ENCODE measurements at regions not wholly inside any gene's neighbourhood (a gene's known extent, or its start where the extent isn't known, plus 50 kb on each side); places are given as distances from the start of the nearest gene placed in this dataset.

DNA sequence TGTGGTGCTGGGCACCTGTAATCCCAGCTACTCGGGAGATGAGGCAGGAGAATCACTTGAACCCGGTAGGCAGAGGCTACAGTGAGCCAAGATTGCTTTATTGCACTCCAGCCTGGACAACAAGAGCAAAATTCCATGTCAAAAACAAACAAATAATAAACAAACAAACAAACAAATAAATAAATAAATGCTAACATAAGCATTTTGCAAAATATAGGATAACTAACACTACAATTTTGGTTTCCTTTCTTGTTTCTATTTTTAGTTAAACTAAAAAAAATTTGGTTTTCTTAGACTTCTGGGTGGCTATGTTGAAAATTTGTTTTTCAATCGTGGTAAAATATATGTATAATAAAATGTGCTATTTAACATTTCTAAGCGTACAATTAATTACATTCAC is 115.0 kb upstream of the ZNF516 start:
- no peaks in the 10 kb centered on the region for H3K79me2 ChIP-seq (ENCODE audit: control insufficient read depth, insufficient read depth, low read length)
- H3K9me3 ChIP-seq (ENCODE audit: control insufficient read depth, insufficient read depth, low read depth, low read length): no peaks in the 10 kb centered on the region
- H3K27ac ChIP-seq (ENCODE audit: insufficient read depth, low read length): no peak overlapping the region
- no peaks in the 10 kb centered on the region for H3K27me3 ChIP-seq (ENCODE audit: control insufficient read depth, insufficient read depth, low read length)
- no peak overlapping the region for H3K9ac ChIP-seq (ENCODE audit: insufficient read depth, low read length)
- no peak for DNase-seq (ENCODE audit: low read depth in 2 of 2)
- H3K4me3 ChIP-seq (replicated peaks in 1 of 4; ENCODE audit: control extremely low read depth in 1 of 4, insufficient read depth in 1 of 4, low read depth in 3 of 4, low read length in 4 of 4): no peak overlapping the region
- no peaks in the 10 kb centered on the region for H3K36me3 ChIP-seq (ENCODE audit: control insufficient read depth, insufficient read depth, low read length)
- no peaks in the 10 kb centered on the region for H3K4me1 ChIP-seq (ENCODE audit: control insufficient read depth, extremely low read depth, insufficient read depth, low read length)
- no peak overlapping the region for H2AFZ ChIP-seq (ENCODE audit: low read length)
- H4K20me1 ChIP-seq (ENCODE audit: control insufficient read depth, extremely low read depth, insufficient read depth, low read length): no peaks in the 10 kb centered on the region
- TF ChIP-seq EZH2 (IDR thresholded peaks at IDR 0.05; ENCODE audit: low read length, missing control alignments): no peak
- TF ChIP-seq, protein P1, sequence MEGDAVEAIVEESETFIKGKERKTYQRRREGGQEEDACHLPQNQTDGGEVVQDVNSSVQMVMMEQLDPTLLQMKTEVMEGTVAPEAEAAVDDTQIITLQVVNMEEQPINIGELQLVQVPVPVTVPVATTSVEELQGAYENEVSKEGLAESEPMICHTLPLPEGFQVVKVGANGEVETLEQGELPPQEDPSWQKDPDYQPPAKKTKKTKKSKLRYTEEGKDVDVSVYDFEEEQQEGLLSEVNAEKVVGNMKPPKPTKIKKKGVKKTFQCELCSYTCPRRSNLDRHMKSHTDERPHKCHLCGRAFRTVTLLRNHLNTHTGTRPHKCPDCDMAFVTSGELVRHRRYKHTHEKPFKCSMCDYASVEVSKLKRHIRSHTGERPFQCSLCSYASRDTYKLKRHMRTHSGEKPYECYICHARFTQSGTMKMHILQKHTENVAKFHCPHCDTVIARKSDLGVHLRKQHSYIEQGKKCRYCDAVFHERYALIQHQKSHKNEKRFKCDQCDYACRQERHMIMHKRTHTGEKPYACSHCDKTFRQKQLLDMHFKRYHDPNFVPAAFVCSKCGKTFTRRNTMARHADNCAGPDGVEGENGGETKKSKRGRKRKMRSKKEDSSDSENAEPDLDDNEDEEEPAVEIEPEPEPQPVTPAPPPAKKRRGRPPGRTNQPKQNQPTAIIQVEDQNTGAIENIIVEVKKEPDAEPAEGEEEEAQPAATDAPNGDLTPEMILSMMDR (conservative IDR thresholded peaks at IDR 0.05 in 1 of 2, IDR thresholded peaks at IDR 0.05 in 1 of 2; ENCODE audit: low read depth in 1 of 2, low read length in 2 of 2): no peak
- no peak overlapping the region for H3K4me2 ChIP-seq (ENCODE audit: extremely low read depth, insufficient read depth, low read length)

GRCh38 chr18:76605341-76605929 is 110.4 kb upstream of the ZNF516 start:
- no peak overlapping the region for H3K4me2 ChIP-seq (ENCODE audit: extremely low read depth, insufficient read depth, low read length)
- H3K9me3 ChIP-seq (ENCODE audit: control insufficient read depth, insufficient read depth, low read depth, low read length): no peaks in the 10 kb centered on the region
- no peaks in the 10 kb centered on the region for H3K27me3 ChIP-seq (ENCODE audit: control insufficient read depth, insufficient read depth, low read length)
- H3K36me3 ChIP-seq (ENCODE audit: control insufficient read depth, insufficient read depth, low read length): no peaks in the 10 kb centered on the region
- H2AFZ ChIP-seq (ENCODE audit: low read length): no peak overlapping the region
- H3K79me2 ChIP-seq (ENCODE audit: control insufficient read depth, insufficient read depth, low read length): no peaks in the 10 kb centered on the region
- no peak for TF ChIP-seq EZH2 (IDR thresholded peaks at IDR 0.05; ENCODE audit: low read length, missing control alignments)
- TF ChIP-seq, protein P1 (conservative IDR thresholded peaks at IDR 0.05 in 1 of 2, IDR thresholded peaks at IDR 0.05 in 1 of 2; ENCODE audit: low read depth in 1 of 2, low read length in 2 of 2): no peak
- no peaks in the 10 kb centered on the region for H4K20me1 ChIP-seq (ENCODE audit: control insufficient read depth, extremely low read depth, insufficient read depth, low read length)
- no peak overlapping the region for H3K27ac ChIP-seq (ENCODE audit: insufficient read depth, low read length)
- no peak for DNase-seq (ENCODE audit: low read depth in 2 of 2)
- H3K4me1 ChIP-seq (ENCODE audit: control insufficient read depth, extremely low read depth, insufficient read depth, low read length): no peaks in the 10 kb centered on the region
- H3K4me3 ChIP-seq (replicated peaks in 1 of 4; ENCODE audit: control extremely low read depth in 1 of 4, insufficient read depth in 1 of 4, low read depth in 3 of 4, low read length in 4 of 4): no peak overlapping the region
- no peak overlapping the region for H3K9ac ChIP-seq (ENCODE audit: insufficient read depth, low read length)

DNA sequence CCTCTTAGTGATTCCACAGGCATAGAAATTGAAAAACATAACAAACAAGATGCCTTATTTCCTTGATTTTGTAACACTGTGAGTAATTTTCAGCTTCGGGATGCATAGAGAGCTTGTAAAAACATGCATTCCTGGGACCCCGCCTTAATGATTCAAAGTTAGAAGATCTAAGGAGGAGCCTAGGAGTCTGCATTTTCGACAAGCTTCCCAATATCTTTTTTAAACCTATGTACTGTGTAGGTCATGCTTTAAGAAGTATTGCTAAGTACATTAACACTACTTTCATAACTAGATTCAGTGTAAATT is 109.8 kb upstream of the ZNF516 start:
- no peak overlapping the region for H3K4me3 ChIP-seq (replicated peaks in 1 of 4; ENCODE audit: control extremely low read depth in 1 of 4, insufficient read depth in 1 of 4, low read depth in 3 of 4, low read length in 4 of 4)
- H3K4me2 ChIP-seq (ENCODE audit: extremely low read depth, insufficient read depth, low read length): no peak overlapping the region
- H3K4me1 ChIP-seq (ENCODE audit: control insufficient read depth, extremely low read depth, insufficient read depth, low read length): no peaks in the 10 kb centered on the region
- H4K20me1 ChIP-seq (ENCODE audit: control insufficient read depth, extremely low read depth, insufficient read depth, low read length): no peaks in the 10 kb centered on the region
- H3K27me3 ChIP-seq (ENCODE audit: control insufficient read depth, insufficient read depth, low read length): no peaks in the 10 kb centered on the region
- no peaks in the 10 kb centered on the region for H3K36me3 ChIP-seq (ENCODE audit: control insufficient read depth, insufficient read depth, low read length)
- TF ChIP-seq, protein P1 (conservative IDR thresholded peaks at IDR 0.05 in 1 of 2, IDR thresholded peaks at IDR 0.05 in 1 of 2; ENCODE audit: low read depth in 1 of 2, low read length in 2 of 2): no peak
- TF ChIP-seq EZH2 (IDR thresholded peaks at IDR 0.05; ENCODE audit: low read length, missing control alignments): no peak
- no peaks in the 10 kb centered on the region for H3K9me3 ChIP-seq (ENCODE audit: control insufficient read depth, insufficient read depth, low read depth, low read length)
- H3K79me2 ChIP-seq (ENCODE audit: control insufficient read depth, insufficient read depth, low read length): no peaks in the 10 kb centered on the region
- H3K9ac ChIP-seq (ENCODE audit: insufficient read depth, low read length): no peak overlapping the region
- H3K27ac ChIP-seq (ENCODE audit: insufficient read depth, low read length): no peak overlapping the region
- no peak overlapping the region for H2AFZ ChIP-seq (ENCODE audit: low read length)
- DNase-seq (ENCODE audit: low read depth in 2 of 2): no peak

All from fibroblast of lung (primary cell).